GM23338 (cell line): ENCODE measurements at regions not wholly inside any gene's neighbourhood (a gene's known extent, or its start where the extent isn't known, plus 50 kb on each side); places are given as distances from the start of the nearest gene placed in this dataset.
A peak's percentile ranks its signal among the peaks of the same experiment; 100 is the strongest.

Experiments used
- ATAC-seq: fragments of 200-7000 bp; cut with Tn5 transposase; 3 replicates; pipeline ENCODE4 v1.9.1; 2020
- DNase-seq: peaks from one replicate; pipeline ENCODE4 v3.0.0-alpha.2; 2015; ENCODE audit warnings: low spot score
- H2AFZ ChIP-seq: fragments of 200-600 bp; sonication (generic); 2 replicates; pipeline ENCODE4 v1.8.0; 2016; ENCODE audit warnings: antibody characterized with exemption, mild to moderate bottlenecking, moderate library complexity
- H3F3A ChIP-seq: fragments of 200-600 bp; sonication (generic); replicated peaks from 2 replicates; pipeline ENCODE4 v1.8.0; 2017; ENCODE audit warnings: antibody characterized with exemption, mixed run types, low read depth
- H3K27ac ChIP-seq: fragments of 200-600 bp; sonication (generic); 2 replicates; pipeline ENCODE4 v1.6.1; 2016; ENCODE audit warnings: low read depth
- H3K27me3 ChIP-seq: fragments of 200-600 bp; sonication (generic); 2 replicates; pipeline ENCODE4 v1.8.0; 2016; ENCODE audit warnings: mild to moderate bottlenecking, mixed run types, moderate library complexity; ENCODE audit not compliant: insufficient read depth
- H3K36me3 ChIP-seq: fragments of 200-600 bp; sonication (generic); 2 replicates; pipeline ENCODE4 v1.8.0; 2016; ENCODE audit warnings: mild to moderate bottlenecking; ENCODE audit not compliant: insufficient read depth
- H3K4me1 ChIP-seq: fragments of 200-600 bp; sonication (generic); 2 replicates; pipeline ENCODE4 v1.8.0; 2016; ENCODE audit warnings: mild to moderate bottlenecking, moderate library complexity; ENCODE audit not compliant: insufficient read depth
- H3K4me2 ChIP-seq: fragments of 200-600 bp; sonication (generic); 2 replicates; pipeline ENCODE4 v1.7.1; 2017; ENCODE audit warnings: mixed run types
- H3K4me3 ChIP-seq: fragments of 200-600 bp; sonication (generic); 2 replicates; pipeline ENCODE4 v1.6.1; 2016; ENCODE audit warnings: mixed run types
- H3K79me2 ChIP-seq: fragments of 200-600 bp; sonication (generic); replicated peaks from 2 replicates; pipeline ENCODE4 v1.8.0; 2017; ENCODE audit warnings: mild to moderate bottlenecking; ENCODE audit not compliant: insufficient read depth
- H3K9me2 ChIP-seq: fragments of 200-600 bp; sonication (generic); 2 replicates; pipeline ENCODE4 v1.8.0; 2017; ENCODE audit not compliant: insufficient read depth
- H4K20me1 ChIP-seq: fragments of 200-600 bp; sonication (generic); replicated peaks from 2 replicates; pipeline ENCODE4 v1.8.0; 2017; ENCODE audit warnings: mild to moderate bottlenecking; ENCODE audit not compliant: insufficient read depth
- H3K27ac Mint-ChIP-seq: 2 replicates; pipeline ENCODE4 v1.8.0; 2020; ENCODE audit warnings: inconsistent platforms, mild to moderate bottlenecking, moderate library complexity, mixed read lengths
- H3K27me3 Mint-ChIP-seq: 3 replicates; pipeline ENCODE4 v1.8.0; 2022; ENCODE audit warnings: low read depth, mild to moderate bottlenecking, moderate library complexity, mixed read lengths, inconsistent platforms; ENCODE audit not compliant: insufficient read depth, poor library complexity
- H3K36me3 Mint-ChIP-seq: 3 replicates; pipeline ENCODE4 v1.8.0; 2021; ENCODE audit warnings: low read depth, mild to moderate bottlenecking, inconsistent platforms, moderate library complexity, mixed read lengths
- H3K4me1 Mint-ChIP-seq: 3 replicates; pipeline ENCODE4 v1.8.0; 2020; ENCODE audit warnings: mild to moderate bottlenecking, inconsistent platforms, mixed read lengths
- H3K4me3 Mint-ChIP-seq: 3 replicates; pipeline ENCODE4 v1.8.0; 2021; ENCODE audit warnings: moderate library complexity, mild to moderate bottlenecking, inconsistent platforms, mixed read lengths
- H3K9me3 Mint-ChIP-seq: 3 replicates; pipeline ENCODE4 v1.8.0; 2020; ENCODE audit warnings: moderate library complexity, mild to moderate bottlenecking, inconsistent platforms, mixed read lengths
- EZH2 ChIP-seq: fragments of 200-600 bp; sonication (generic); IDR thresholded peaks from one replicate; pipeline ENCODE4 v1.8.0; 2017; ENCODE audit warnings: antibody characterized with exemption, mild to moderate bottlenecking, low read depth; ENCODE audit not compliant: unreplicated experiment
- EZH2phosphoT487 ChIP-seq: fragments of 200-600 bp; sonication (generic); IDR thresholded peaks from one replicate; pipeline ENCODE4 v1.8.1; 2018; ENCODE audit warnings: antibody characterized with exemption; ENCODE audit not compliant: unreplicated experiment
- REST ChIP-seq: IDR thresholded peaks from one replicate; pipeline ENCODE4 v1.6.1; 2018; ENCODE audit warnings: antibody characterized with exemption; ENCODE audit not compliant: unreplicated experiment
- STAT1 ChIP-seq: IDR thresholded peaks from one replicate; pipeline ENCODE4 v1.6.1; 2016; ENCODE audit warnings: antibody characterized with exemption; ENCODE audit not compliant: unreplicated experiment
- ZNF462 ChIP-seq: fragments of 250-450 bp; sonication (Bioruptor Pico); IDR thresholded peaks from 2 replicates; pipeline ENCODE4 v1.5.0; 2020; ENCODE audit warnings: mild to moderate bottlenecking, moderate library complexity

- Histone ChIP-seq H3K27me3 (no peaks in the 10 kb centered on the region), H2AFZ (peak overlapping the region; percentile 38; the same call in 1 of the 2 replicates), H3K4me3 (no peak overlapping the region), H3K36me3 (peaks cover 9% of the 10 kb centered on the region; the same call in 1 of the 2 replicates), H3K9me2 (peaks cover 26% of the 10 kb centered on the region), H3K4me2 (no peak overlapping the region), H3F3A (no peaks in the 10 kb centered on the region), H4K20me1 (no peaks in the 10 kb centered on the region), H3K27ac (no peak overlapping the region), H3K79me2 (no peaks in the 10 kb centered on the region), H3K4me1 (no peaks in the 10 kb centered on the region; the same call in 1 of the 2 replicates)
- H3K4me1 Mint-ChIP-seq: peaks cover 8% of the 10 kb centered on the region
- TF ChIP-seq EZH2: no peak
- no peak for TF ChIP-seq STAT1
- no peak for TF ChIP-seq REST
- TF ChIP-seq ZNF462 (CRISPR knock-in tag): no peak
- no peak for TF ChIP-seq EZH2phosphoT487
- H3K27ac Mint-ChIP-seq: no peak overlapping the region
- H3K4me3 Mint-ChIP-seq: no peak overlapping the region
- DNase-seq (no peak), ATAC-seq (no peak)
- peaks cover 25% of the 10 kb centered on the region for H3K9me3 Mint-ChIP-seq
- H3K27me3 Mint-ChIP-seq: no peaks in the 10 kb centered on the region
- peaks cover 26% of the 10 kb centered on the region for H3K36me3 Mint-ChIP-seq
Observed at GRCh38 chr5:10046676-10047075, 203.0 kb downstream of the ATPSCKMT start.
